Left cardiac atrium (tissue), 4 donors: ENCODE measurements at regions not wholly inside any gene's neighbourhood (a gene's known extent, or its start where the extent isn't known, plus 50 kb on each side); places are given as distances from the start of the nearest gene placed in this dataset.
"Not testable (repeated sequence)": the region's sequence is repeated elsewhere in the genome, so short reads cannot be mapped to it uniquely, and the experiment has no call there.

Experiments
- ATAC-seq, 2 donors: fragments of 200-7000 bp; cut with Tn5 transposase; one replicate each; pipeline ENCODE4 v1.9.1; 2020; ENCODE audit warnings: mild to moderate bottlenecking in 2 of 2, moderate library complexity in 2 of 2
- DNase-seq: peaks from one replicate; pipeline ENCODE4 v3.0.0-alpha.2; 2020
- intact Hi-C, 2 donors: fragments of 100-400 bp; cut with DNase I; formaldehyde crosslinking; loops; one replicate each; pipeline versions ENCODE4 v1.14.1 to v1.15.1; 2022 to 2023
- donor health status: DM: no; HTN: yes; CAD: no.
- donor health status: DM: no; HTN: yes; CAD: no; lungs with severe emphysema.
- donor health status: DM: yes; HTN: yes; CAD: no.
- donor health status: Dilated cardiomyopathy.

GRCh38 chr4:101458473-101458872 lies 111.1 kb upstream of the PPP3CA start:
- DNase-seq (no peak), ATAC-seq (no peak)
- intact Hi-C loops: no loop called here

GRCh38 chr4:101451086-101451485 lies 103.8 kb upstream of the PPP3CA start:
- intact Hi-C loops: no loop called here
- no peak for ATAC-seq

GRCh38 chr4:101441446-101441845 lies 94.1 kb upstream of the PPP3CA start:
- intact Hi-C loops: no loop called here
- DNase-seq: no peak
- no peak for ATAC-seq

More at GRCh38 chr4:101451086-101451485, 103.8 kb upstream of the PPP3CA start:
- no peak for DNase-seq

GRCh38 chr4:101439926-101440325 lies 92.6 kb upstream of the PPP3CA start:
- intact Hi-C loops: no loop called here
- no peak for ATAC-seq
- DNase-seq: no peak

- DNase-seq (no peak), ATAC-seq (no peak)
- intact Hi-C loops: no loop called here
Measured at GRCh38 chr4:101421386-101421785, 74.1 kb upstream of the PPP3CA start.

GRCh38 chr4:101420661-101421060 lies 73.3 kb upstream of the PPP3CA start:
- no peak for ATAC-seq
- intact Hi-C loops: no loop called here

GRCh38 chr4:101419336-101420135 lies 72.2 kb upstream of the PPP3CA start:
- peak in 1 of 2 donors; percentile 23 for ATAC-seq
- no peak for DNase-seq
- intact Hi-C loops: no loop called here

More at GRCh38 chr4:101420661-101421060, 73.3 kb upstream of the PPP3CA start:
- DNase-seq: no peak

GRCh38 chr4:101418466-101418865 lies 71.1 kb upstream of the PPP3CA start:
- ATAC-seq (no peak), DNase-seq (no peak)
- intact Hi-C loops: no loop called here

- ATAC-seq (no peak), DNase-seq (no peak)
- intact Hi-C loops: no loop called here
Measured at GRCh38 chr4:101418055-101418454, 70.7 kb upstream of the PPP3CA start.

- intact Hi-C loops: no loop called here
- ATAC-seq (no peak), DNase-seq (no peak)
Measured at GRCh38 chr4:101417046-101417445, 69.7 kb upstream of the PPP3CA start.

- ATAC-seq (no peak), DNase-seq (no peak)
- intact Hi-C loops: no loop called here
Measured at GRCh38 chr4:101415962-101416361, 68.6 kb upstream of the PPP3CA start.

GRCh38 chr4:101414496-101414895 lies 67.2 kb upstream of the PPP3CA start:
- ATAC-seq: no peak
- intact Hi-C loops: no loop called here
- DNase-seq: no peak

GRCh38 chr4:101411926-101412325 lies 64.6 kb upstream of the PPP3CA start:
- no peak for ATAC-seq
- DNase-seq: no peak
- intact Hi-C loops: no loop called here

- DNase-seq, intact Hi-C loops, ATAC-seq: not testable (repeated sequence)
Measured at GRCh38 chr4:101411281-101411910, 64.1 kb upstream of the PPP3CA start.

GRCh38 chr4:101400096-101400495 lies 52.8 kb upstream of the PPP3CA start:
- DNase-seq (no peak), ATAC-seq (no peak)
- intact Hi-C loops: no loop called here

GRCh38 chr4:101398807-101399206 lies 51.5 kb upstream of the PPP3CA start:
- intact Hi-C loops: no loop called here
- ATAC-seq (no peak), DNase-seq (no peak)
